Right lung (tissue), 2 donors: ENCODE measurements at regions not wholly inside any gene's neighbourhood (a gene's known extent, or its start where the extent isn't known, plus 50 kb on each side); places are given as distances from the start of the nearest gene placed in this dataset.
"Not testable (repeated sequence)": the region's sequence is repeated elsewhere in the genome, so short reads cannot be mapped to it uniquely, and the experiment has no call there.

Source experiments
- DNase-seq, 2 donors: peaks; one replicate each; pipeline ENCODE4 v3.0.0-alpha.2; 2013

GRCh38 chr2:129404000-129404685 lies 575.3 kb upstream of the RAB6C start:
- peak; percentile 80 to 88 for DNase-seq

GRCh38 chr2:129408570-129408969 lies 570.9 kb upstream of the RAB6C start:
- DNase-seq = no peak

- DNase-seq = not testable (repeated sequence)
These were observed 562.4 kb upstream of the RAB6C start for GRCh38 chr2:129417041-129417440.

GRCh38 chr2:129422028-129422427 lies 557.4 kb upstream of the RAB6C start:
- no peak for DNase-seq

GRCh38 chr2:129428086-129428660 lies 551.3 kb upstream of the RAB6C start:
- no peak for DNase-seq

GRCh38 chr2:129430911-129431310 lies 548.6 kb upstream of the RAB6C start:
- DNase-seq = no peak

- DNase-seq = no peak
These were observed 547.6 kb upstream of the RAB6C start for GRCh38 chr2:129431881-129432280.

- no peak for DNase-seq
These were observed 542.7 kb upstream of the RAB6C start for GRCh38 chr2:129436809-129437208.

GRCh38 chr2:129437725-129438124 lies 541.7 kb upstream of the RAB6C start:
- DNase-seq = no peak

- DNase-seq = no peak
These were observed 540.9 kb upstream of the RAB6C start for GRCh38 chr2:129438501-129439057.

GRCh38 chr2:129439406-129440302 lies 539.8 kb upstream of the RAB6C start:
- no peak for DNase-seq

- DNase-seq = no peak
These were observed 537.9 kb upstream of the RAB6C start for GRCh38 chr2:129441610-129442009.

GRCh38 chr2:129443235-129443864 lies 536.1 kb upstream of the RAB6C start:
- no peak for DNase-seq

- no peak for DNase-seq
These were observed 535.4 kb upstream of the RAB6C start for GRCh38 chr2:129443865-129444739.

- DNase-seq = no peak
These were observed 534.7 kb upstream of the RAB6C start for GRCh38 chr2:129444751-129445150.

- DNase-seq = no peak
These were observed 522.8 kb upstream of the RAB6C start for GRCh38 chr2:129456691-129457090.

- DNase-seq = no peak
These were observed 522.1 kb upstream of the RAB6C start for GRCh38 chr2:129457277-129457818.

- DNase-seq = no peak
These were observed 521.5 kb upstream of the RAB6C start for GRCh38 chr2:129458006-129458405.

GRCh38 chr2:129458436-129458835 lies 521.0 kb upstream of the RAB6C start:
- no peak for DNase-seq

GRCh38 chr2:129459200-129459876 lies 520.1 kb upstream of the RAB6C start:
- DNase-seq = no peak
